Uterus (tissue), 2 donors: ENCODE measurements at regions not wholly inside any gene's neighbourhood (a gene's known extent, or its start where the extent isn't known, plus 50 kb on each side); places are given as distances from the start of the nearest gene placed in this dataset.

Source experiments
- CTCF ChIP-seq, 4 experiments: fragments of 200-600 bp in 2 of 4; fragments of 450-650 bp in 2 of 4; sonication (generic) in 2 of 4; IDR thresholded peaks; one replicate each; pipeline ENCODE4 v1.5.1; 2016 to 2019; ENCODE audit warnings: antibody characterized with exemption in 4 of 4, mild to moderate bottlenecking in 2 of 4, moderate library complexity in 1 of 4
- POLR2A ChIP-seq, 2 donors: fragments of 450-650 bp; IDR thresholded peaks; one replicate each; pipeline ENCODE4 v1.6.1; 2016; ENCODE audit warnings: antibody characterized with exemption in 2 of 2, mild to moderate bottlenecking in 1 of 2, moderate library complexity in 1 of 2

- no peak for TF ChIP-seq POLR2A (IDR thresholded peaks at IDR 0.05)
- TF ChIP-seq CTCF (IDR thresholded peaks at IDR 0.05) = no peak
Observed at GRCh38 chrX:9240956-9241355, 207.0 kb upstream of the FAM9B start.
